ENCODE measurements at regions not wholly inside any gene's neighbourhood (a gene's known extent, or its start where the extent isn't known, plus 50 kb on each side); places are given as distances from the start of the nearest gene placed in this dataset.

GRCh38 chr14:26982071-26982470 lies 384.2 kb upstream of the NOVA1 start:
- in situ Hi-C loops (cut with MboI; ENCODE audit: low sequenced_read_pairs) = no loop called here
- POLR2A ChIA-PET (ENCODE audit: unreplicated experiment) = no interaction called here
- H3K27me3 ChIP-seq (ENCODE audit: control insufficient read depth, insufficient read depth, low read length) = no peaks in the 10 kb centered on the region
- no peaks in the 10 kb centered on the region for H3K4me1 ChIP-seq (ENCODE audit: control insufficient read depth, insufficient read depth, low read length)
- H3K9ac ChIP-seq (ENCODE audit: low read depth, low read length) = no peak overlapping the region
- H4K5ac ChIP-seq (ENCODE audit: low read depth, low read length) = no peak overlapping the region
- DNase-seq (no peak), ATAC-seq (ENCODE audit: low read depth) (no peak)
- no peak overlapping the region for H2BK20ac ChIP-seq (ENCODE audit: low read depth, low read length)
- no peaks in the 10 kb centered on the region for H3K36me3 ChIP-seq (ENCODE audit: control insufficient read depth, insufficient read depth, low read length)
- no peak overlapping the region for H3K56ac ChIP-seq (ENCODE audit: extremely low read depth, insufficient read depth, low read length)
- TF ChIP-seq CEBPB (IDR thresholded peaks at IDR 0.05; ENCODE audit: low read depth, low read length) = no peak
- TF ChIP-seq USF2 (IDR thresholded peaks at IDR 0.05; ENCODE audit: low read depth, low read length) = no peak
- no peaks in the 10 kb centered on the region for H3K79me1 ChIP-seq (ENCODE audit: low read depth in 1 of 2, low read length in 2 of 2)
- no peak overlapping the region for H3K4me2 ChIP-seq (ENCODE audit: low read depth, low read length)
- H3K9me3 ChIP-seq (ENCODE audit: control insufficient read depth, insufficient read depth, low read length) = peaks cover 2% of the 10 kb centered on the region; the same call in 1 of the 2 replicates
- CTCF ChIA-PET = no interaction called here
- H3K4me3 ChIP-seq (ENCODE audit: insufficient read depth, low read depth, low read length) = no peak overlapping the region
- intact Hi-C loops (cut with micrococcal nuclease) = loop anchor here (10.0 kb wide), 2 partner anchors 247 to 727 kb away; no protein-coding TSS in a partner anchor
- no peak overlapping the region for H4K91ac ChIP-seq (ENCODE audit: insufficient read depth, low read depth, low read length)
- no peak overlapping the region for H2AFZ ChIP-seq (replicated peaks; ENCODE audit: low read length, poor library complexity)
- no peak overlapping the region for H2AK5ac ChIP-seq (ENCODE audit: low read depth, low read length)
- no peak overlapping the region for H3K14ac ChIP-seq (replicated peaks; ENCODE audit: low read depth, low read length)
- H4K8ac ChIP-seq (ENCODE audit: low read depth in 2 of 2, low read length in 2 of 2) = no peak overlapping the region
- dilution Hi-C loops (cut with HindIII; ENCODE audit: low sequenced_read_pairs, unreplicated experiment) = no loop called here
- no peaks in the 10 kb centered on the region for H3K9me1 ChIP-seq (ENCODE audit: insufficient read depth, low read length)
- no TSS peak for BruUV-seq (replicated peaks)
- H2BK120ac ChIP-seq (ENCODE audit: low read depth, low read length) = no peak overlapping the region
- no peak overlapping the region for H2BK5ac ChIP-seq (ENCODE audit: low read depth, low read length, poor library complexity, severe bottlenecking)
- H2BK15ac ChIP-seq (ENCODE audit: low read depth, low read length) = no peak overlapping the region
- no peak overlapping the region for H3K4ac ChIP-seq (ENCODE audit: low read depth, low read length)
- no peak overlapping the region for H3K18ac ChIP-seq (ENCODE audit: low read depth, low read length)
- no peaks in the 10 kb centered on the region for H4K20me1 ChIP-seq (ENCODE audit: insufficient read depth, low read length)
- no peak overlapping the region for H3K23ac ChIP-seq (ENCODE audit: low read depth, low read length)
- no peak overlapping the region for H2AK9ac ChIP-seq (replicated peaks; ENCODE audit: low read depth, low read length, poor library complexity)
- H3K27ac ChIP-seq (ENCODE audit: insufficient read depth, low read length) = no peak overlapping the region
- no CpG with 5 or more reads among the region's 5 CpGs for WGBS, 2 experiments (ENCODE audit: extremely low coverage in 2 of 2, insufficient read length in 1 of 2)

Data from IMR-90 (cell line).